ENCODE measurements at regions not wholly inside any gene's neighbourhood (a gene's known extent, or its start where the extent isn't known, plus 50 kb on each side); places are given as distances from the start of the nearest gene placed in this dataset.

- no peak for TF ChIP-seq MAX (IDR thresholded peaks at IDR 0.05)
- no peak for TF ChIP-seq FOXM1 (IDR thresholded peaks at IDR 0.05; ENCODE audit: borderline replicate concordance, low read depth)
- TF ChIP-seq EP300 (IDR thresholded peaks at IDR 0.05; ENCODE audit: borderline replicate concordance), result no peak
- no peak for TF ChIP-seq TEAD4 (IDR thresholded peaks at IDR 0.05)
- no peak for TF ChIP-seq REST (IDR thresholded peaks at IDR 0.05; ENCODE audit: low read depth)
- no peak for TF ChIP-seq RAD21 (IDR thresholded peaks at IDR 0.05; ENCODE audit: low read depth)
- TF ChIP-seq YY1 (IDR thresholded peaks at IDR 0.05; ENCODE audit: low read depth), result no peak
- TF ChIP-seq CEBPB (IDR thresholded peaks at IDR 0.05), result no peak
- no peak for TF ChIP-seq EGR1 (IDR thresholded peaks at IDR 0.05)
- TF ChIP-seq TCF12 (IDR thresholded peaks at IDR 0.05; ENCODE audit: low read depth), result no peak
- TF ChIP-seq CREB1 (IDR thresholded peaks at IDR 0.05; ENCODE audit: low read depth), result no peak
- no peak for TF ChIP-seq TAF1 (IDR thresholded peaks at IDR 0.05; ENCODE audit: low read depth)
- TF ChIP-seq ZBTB7A (IDR thresholded peaks at IDR 0.05; ENCODE audit: low read depth), result no peak
Observed at GRCh38 chr13:61734683-61735082, 319.0 kb upstream of the PCDH20 start.
